ENCODE measurements at regions not wholly inside any gene's neighbourhood (a gene's known extent, or its start where the extent isn't known, plus 50 kb on each side); places are given as distances from the start of the nearest gene placed in this dataset.
"Not testable (repeated sequence)": the region's sequence is repeated elsewhere in the genome, so short reads cannot be mapped to it uniquely, and the experiment has no call there.

DNA sequence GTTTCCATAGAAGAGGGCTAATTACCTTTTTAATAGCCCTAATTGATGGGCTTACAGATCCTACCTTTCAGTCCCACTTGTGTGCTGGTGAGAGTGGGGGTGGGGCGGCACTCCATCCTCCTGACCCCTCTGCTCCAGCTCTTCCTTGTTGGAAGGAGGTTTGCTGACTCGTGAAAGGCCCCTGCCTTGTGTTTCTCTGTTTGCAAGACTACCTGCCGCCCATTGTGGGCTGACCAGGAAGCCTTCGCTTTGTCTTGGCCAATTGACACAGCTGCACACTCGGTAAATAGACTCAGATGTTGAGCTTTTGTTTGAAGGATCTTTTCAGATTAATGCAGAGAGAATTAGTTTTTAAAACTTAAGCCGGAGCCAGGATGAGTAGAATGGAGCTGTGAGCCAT is 197.3 kb upstream of the HES1 start:
- DNase-seq, result no peak

DNA sequence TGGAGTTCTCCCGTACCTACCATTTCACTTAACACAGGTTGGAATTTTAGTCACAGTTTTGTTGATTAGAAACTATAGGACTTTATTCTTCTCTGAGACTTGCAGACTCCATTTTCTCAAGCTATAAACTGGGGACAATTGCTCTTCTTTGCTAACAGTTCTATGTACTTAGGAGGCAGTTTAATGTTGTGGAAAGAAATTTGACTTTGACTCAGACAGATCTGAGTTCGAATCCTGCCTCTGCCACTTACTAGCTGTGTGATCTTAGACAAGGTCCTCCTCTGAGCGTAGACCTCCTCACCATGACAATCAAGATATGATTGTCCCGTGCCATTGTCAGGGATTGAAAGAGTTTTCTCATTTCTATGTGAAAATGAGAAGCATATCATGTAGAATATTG is 196.4 kb upstream of the HES1 start:
- no peak for DNase-seq

- no peak for DNase-seq
Measured at GRCh38 chr3:193940526-193940925, 195.4 kb upstream of the HES1 start.

DNA sequence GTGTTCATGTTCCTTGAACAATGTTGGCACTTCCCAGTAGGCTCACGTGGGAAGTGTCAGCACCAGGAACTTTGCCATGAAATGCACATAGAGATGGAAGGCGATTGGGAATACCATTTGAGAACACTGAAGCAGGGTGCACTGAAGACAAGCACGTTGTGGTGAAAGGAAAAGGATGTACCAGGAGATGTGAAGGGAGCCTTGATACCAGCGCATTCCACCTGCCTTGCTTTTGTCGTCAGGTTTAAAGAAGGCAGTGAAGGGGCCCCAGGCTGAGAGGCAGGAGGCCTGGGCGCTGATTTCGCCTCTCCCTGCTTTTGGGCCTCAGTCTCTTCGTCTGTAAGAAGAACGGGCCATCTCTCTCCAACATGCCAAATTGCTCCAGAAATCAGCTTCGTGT is 194.5 kb upstream of the HES1 start:
- DNase-seq, result no peak

DNA sequence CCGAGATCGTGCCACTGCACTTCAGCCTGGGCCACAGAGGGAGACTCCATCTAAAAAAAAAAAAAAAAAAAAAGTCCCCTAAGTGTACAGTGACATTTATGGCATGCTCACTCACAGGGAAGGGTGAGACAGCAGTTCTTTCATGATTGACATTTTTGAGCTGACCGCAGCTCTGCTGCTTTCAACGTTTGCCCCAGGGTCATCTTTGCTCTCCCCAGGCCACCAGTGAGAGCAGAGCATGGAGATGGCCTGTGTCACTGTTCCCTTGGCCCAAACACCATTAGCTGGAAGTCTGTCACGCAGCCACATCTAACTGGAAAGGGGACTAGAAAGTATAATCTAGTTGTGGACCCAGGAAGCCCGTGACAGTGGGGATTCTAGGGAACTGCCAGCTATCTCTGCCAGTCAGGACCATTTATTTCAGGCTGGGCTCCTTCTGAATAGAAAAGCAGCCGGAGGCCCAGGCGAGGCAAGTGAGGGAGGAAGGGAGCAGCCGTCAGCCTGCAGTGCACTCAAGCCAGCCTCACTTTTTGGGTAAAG is 193.4 kb upstream of the HES1 start:
- no peak for DNase-seq

DNA sequence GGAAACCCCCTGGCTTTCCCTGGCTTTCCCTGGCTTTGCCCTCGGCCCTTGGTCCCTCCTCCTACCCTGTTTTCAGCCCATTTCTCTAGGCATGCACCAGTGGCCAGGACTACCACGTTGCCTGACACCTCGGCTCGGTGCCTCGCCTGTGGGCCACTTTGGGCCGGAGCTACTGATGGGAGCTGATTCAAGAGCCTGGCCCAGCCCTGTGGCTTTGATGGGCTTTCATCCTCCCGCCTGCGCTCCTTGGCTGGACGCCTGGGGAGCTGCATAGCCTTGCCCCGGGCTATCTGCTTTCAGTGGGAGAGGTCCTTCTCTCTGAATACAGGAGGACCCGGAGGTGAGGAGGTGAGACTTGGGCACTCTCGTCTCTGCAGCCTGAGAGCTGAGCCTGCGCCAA is 192.7 kb upstream of the HES1 start:
- no peak for DNase-seq

DNA sequence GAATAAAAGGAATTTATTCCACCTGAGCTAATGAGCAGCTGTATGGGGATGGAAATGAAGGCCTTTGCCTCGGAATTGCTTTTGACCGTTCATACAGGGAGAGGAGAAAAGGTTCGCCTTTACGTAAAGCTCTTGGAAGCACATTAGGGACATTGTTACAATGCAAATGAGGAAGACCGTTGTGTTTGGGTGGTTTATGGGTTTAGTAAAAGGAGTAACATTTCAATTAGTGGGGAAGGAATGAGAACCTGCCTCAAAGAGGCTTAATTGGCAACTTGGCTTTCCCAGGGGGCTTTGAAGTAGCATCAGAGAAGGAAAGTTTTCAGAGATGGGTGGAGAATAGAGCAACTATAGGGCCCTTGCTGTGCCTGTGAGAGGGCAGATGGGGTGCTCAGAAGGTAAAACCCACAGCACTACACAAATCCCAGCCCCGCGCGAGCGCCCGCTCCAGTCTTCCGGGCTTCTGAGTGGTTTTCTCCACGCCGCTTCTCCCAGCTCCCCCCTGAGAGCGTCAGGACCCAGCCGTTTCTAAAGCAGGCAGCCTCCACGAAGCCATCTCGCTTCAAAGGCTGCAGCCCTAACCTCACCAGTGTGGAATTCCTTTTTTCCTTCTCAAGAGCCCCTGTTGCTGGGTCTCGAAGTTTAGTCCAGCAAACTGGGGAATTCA is 192.0 kb upstream of the HES1 start:
- no peak for DNase-seq

DNA sequence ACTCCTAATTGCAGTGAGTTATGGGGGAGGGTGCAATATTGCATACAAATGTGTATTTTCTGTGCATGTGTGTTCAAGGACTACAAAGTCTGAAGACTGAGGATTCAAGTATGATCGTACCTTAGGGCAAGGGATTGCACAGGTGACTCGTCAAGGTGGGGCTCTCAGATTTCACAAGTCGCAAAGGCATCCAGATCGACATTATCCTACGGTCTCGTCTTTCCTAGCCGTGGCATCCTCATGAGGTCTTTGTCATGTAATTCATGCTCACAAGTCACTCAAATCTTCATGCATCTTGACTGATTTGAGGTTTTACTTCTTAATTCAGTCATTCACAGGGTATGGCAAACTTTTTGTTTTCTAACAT is 191.4 kb upstream of the HES1 start:
- DNase-seq, result no peak

DNA sequence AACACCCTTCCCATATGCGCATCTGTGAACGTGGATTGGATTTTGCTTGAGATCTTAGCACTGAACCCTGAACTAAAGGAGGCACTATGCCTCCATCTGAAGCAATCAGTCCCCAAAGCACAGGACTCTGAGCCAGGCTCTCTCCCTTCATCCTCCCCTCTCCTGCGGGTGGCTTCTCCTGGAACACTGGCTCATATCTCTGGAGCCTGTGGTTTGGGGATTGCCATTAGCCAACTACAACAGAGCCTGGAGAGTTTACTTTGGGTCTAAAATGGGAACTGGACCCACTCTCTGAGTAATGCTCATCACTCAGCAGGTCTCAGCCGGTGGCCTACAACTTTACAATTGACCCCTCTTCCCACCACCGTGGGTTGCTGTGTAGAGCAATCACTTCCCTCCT is 190.8 kb upstream of the HES1 start:
- no peak for DNase-seq

DNA sequence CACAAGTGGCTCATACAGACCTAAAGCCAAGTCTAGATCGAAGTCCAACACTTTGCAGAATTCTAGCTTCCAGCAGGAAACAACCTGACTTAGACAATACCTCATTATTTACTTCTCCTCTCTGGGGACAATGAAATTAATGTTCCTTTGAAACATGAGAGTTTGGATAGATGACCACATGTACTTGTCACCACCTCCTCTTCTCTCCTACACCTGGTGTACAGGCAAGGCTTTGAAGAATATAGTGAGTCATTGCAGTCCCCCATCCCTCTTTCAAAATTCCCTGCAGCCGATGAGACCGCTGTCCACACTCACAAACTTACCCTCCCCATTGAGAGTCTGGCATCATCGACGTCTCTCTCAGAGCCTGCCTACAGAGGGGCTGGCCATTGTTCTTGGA is 189.0 kb upstream of the HES1 start:
- peak; percentile 61 for DNase-seq

GRCh38 chr3:193947596-193947995 is 188.4 kb upstream of the HES1 start:
- DNase-seq, result no peak

- DNase-seq, result no peak
Measured at GRCh38 chr3:193948459-193948858, 187.5 kb upstream of the HES1 start.

DNA sequence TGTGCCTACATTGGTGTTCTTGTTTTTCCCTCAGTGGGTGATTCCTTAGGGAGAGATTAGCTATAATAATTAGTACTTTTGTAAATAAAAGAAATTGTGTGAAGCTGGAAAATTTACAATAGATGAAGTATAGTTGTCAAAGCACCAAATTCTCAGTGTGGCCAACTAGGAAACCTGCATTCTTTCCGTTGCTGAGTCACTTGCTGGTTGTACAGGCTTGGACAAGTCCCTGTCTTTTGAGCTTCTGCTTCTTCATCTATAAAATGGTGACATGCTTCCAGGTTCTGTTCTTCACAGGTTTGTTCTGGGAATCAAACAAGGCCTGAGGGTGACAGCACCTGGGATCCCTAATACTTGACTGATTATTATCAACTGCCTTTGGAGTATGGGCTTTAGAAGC is 184.1 kb upstream of the HES1 start:
- DNase-seq, result no peak

- DNase-seq, result no peak
Measured at GRCh38 chr3:193954752-193955151, 181.2 kb upstream of the HES1 start.

- DNase-seq, result no peak
Measured at GRCh38 chr3:193955719-193956118, 180.2 kb upstream of the HES1 start.

GRCh38 chr3:193959861-193960260 is 176.1 kb upstream of the HES1 start:
- DNase-seq, result no peak

GRCh38 chr3:193960487-193961274 is 175.3 kb upstream of the HES1 start:
- no peak for DNase-seq

GRCh38 chr3:193962986-193963685 is 172.8 kb upstream of the HES1 start:
- no peak for DNase-seq

- no peak for DNase-seq
Measured at GRCh38 chr3:193963808-193964516, 172.0 kb upstream of the HES1 start.

DNA sequence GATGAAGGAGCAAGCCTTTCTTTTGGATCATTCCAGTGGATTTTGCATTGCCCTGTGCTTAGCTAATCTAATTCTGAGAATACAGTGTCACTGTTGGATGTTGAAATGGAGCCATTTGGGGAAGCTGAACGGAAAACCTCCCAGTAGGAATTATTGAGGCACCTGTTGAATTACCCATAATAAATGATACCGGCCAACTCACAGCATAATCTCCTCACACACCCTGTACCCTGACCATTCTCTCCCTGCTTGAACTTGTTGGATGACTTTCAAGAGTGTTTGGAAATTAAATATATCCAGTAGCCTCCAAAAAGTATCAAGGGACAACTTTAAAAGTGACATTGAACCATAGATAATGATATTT is 171.4 kb upstream of the HES1 start:
- no peak for DNase-seq

- DNase-seq, result no peak
Measured at GRCh38 chr3:193968380-193968974, 167.5 kb upstream of the HES1 start.

GRCh38 chr3:193970131-193970772 is 165.7 kb upstream of the HES1 start:
- DNase-seq, result not testable (repeated sequence)

All from NCI-H187 treated with DMSO at 0.1 percent for 48 hours (cell line).